ENCODE measurements at regions not wholly inside any gene's neighbourhood (a gene's known extent, or its start where the extent isn't known, plus 50 kb on each side); places are given as distances from the start of the nearest gene placed in this dataset.
"Not testable (repeated sequence)": the region's sequence is repeated elsewhere in the genome, so short reads cannot be mapped to it uniquely, and the experiment has no call there.

GRCh38 chr4:112808001-112808400 lies 171.1 kb downstream of the LARP7 start:
- Mint-ChIP-seq H3K4me3 (no peak overlapping the region), H3K27ac (no peak overlapping the region), H3K9me3 (no peaks in the 10 kb centered on the region), H3K27me3 (peaks cover 7% of the 10 kb centered on the region), H3K4me1 (ENCODE audit: low read depth) (no peaks in the 10 kb centered on the region), H3K36me3 (ENCODE audit: low read depth) (no peaks in the 10 kb centered on the region)

GRCh38 chr4:112813790-112814189 lies 176.8 kb downstream of the LARP7 start:
- H3K36me3 Mint-ChIP-seq (ENCODE audit: low read depth), result no peaks in the 10 kb centered on the region
- H3K4me3 Mint-ChIP-seq, result no peak overlapping the region
- peaks cover 4% of the 10 kb centered on the region for H3K9me3 Mint-ChIP-seq
- H3K27ac Mint-ChIP-seq, result no peak overlapping the region
- peaks cover 29% of the 10 kb centered on the region for H3K27me3 Mint-ChIP-seq
- H3K4me1 Mint-ChIP-seq (ENCODE audit: low read depth), result peaks cover 21% of the 10 kb centered on the region

GRCh38 chr4:112817933-112818593 lies 181.1 kb downstream of the LARP7 start:
- Mint-ChIP-seq H3K27ac (peak overlapping the region; percentile 89), H3K27me3 (peaks cover 43% of the 10 kb centered on the region), H3K9me3 (peaks cover 4% of the 10 kb centered on the region), H3K36me3 (ENCODE audit: low read depth) (no peaks in the 10 kb centered on the region), H3K4me1 (ENCODE audit: low read depth) (peaks cover 25% of the 10 kb centered on the region), H3K4me3 (peak overlapping the region; percentile 81)

GRCh38 chr4:112818594-112818965 lies 181.6 kb downstream of the LARP7 start:
- H3K27me3 Mint-ChIP-seq, result peaks cover 43% of the 10 kb centered on the region
- peaks cover 23% of the 10 kb centered on the region for H3K4me1 Mint-ChIP-seq (ENCODE audit: low read depth)
- no peaks in the 10 kb centered on the region for H3K36me3 Mint-ChIP-seq (ENCODE audit: low read depth)
- peak overlapping the region; percentile 81 for H3K4me3 Mint-ChIP-seq
- peak overlapping the region; percentile 89 for H3K27ac Mint-ChIP-seq
- H3K9me3 Mint-ChIP-seq, result peaks cover 4% of the 10 kb centered on the region

GRCh38 chr4:112819729-112820128 lies 182.8 kb downstream of the LARP7 start:
- H3K4me1 Mint-ChIP-seq (ENCODE audit: low read depth), result peaks cover 17% of the 10 kb centered on the region
- H3K9me3 Mint-ChIP-seq, result no peaks in the 10 kb centered on the region
- H3K4me3 Mint-ChIP-seq, result no peak overlapping the region
- peaks cover 40% of the 10 kb centered on the region for H3K27me3 Mint-ChIP-seq
- no peaks in the 10 kb centered on the region for H3K36me3 Mint-ChIP-seq (ENCODE audit: low read depth)
- no peak overlapping the region for H3K27ac Mint-ChIP-seq

- Mint-ChIP-seq H3K36me3 (ENCODE audit: low read depth) (no peaks in the 10 kb centered on the region), H3K27ac (no peak overlapping the region), H3K4me3 (no peak overlapping the region), H3K4me1 (ENCODE audit: low read depth) (peaks cover 10% of the 10 kb centered on the region), H3K27me3 (peaks cover 25% of the 10 kb centered on the region), H3K9me3 (no peaks in the 10 kb centered on the region)
Observed at GRCh38 chr4:112823156-112823555, 186.2 kb downstream of the LARP7 start.

- Mint-ChIP-seq H3K27ac (no peak overlapping the region), H3K36me3 (ENCODE audit: low read depth) (no peaks in the 10 kb centered on the region), H3K27me3 (peaks cover 20% of the 10 kb centered on the region), H3K4me3 (no peak overlapping the region), H3K4me1 (ENCODE audit: low read depth) (peaks cover 6% of the 10 kb centered on the region), H3K9me3 (no peaks in the 10 kb centered on the region)
Observed at GRCh38 chr4:112823606-112824005, 186.7 kb downstream of the LARP7 start.

GRCh38 chr4:112830753-112831386 lies 193.9 kb downstream of the LARP7 start:
- H3K36me3 Mint-ChIP-seq (ENCODE audit: low read depth), result no peaks in the 10 kb centered on the region
- peaks cover 7% of the 10 kb centered on the region for H3K9me3 Mint-ChIP-seq
- H3K27me3 Mint-ChIP-seq, result no peaks in the 10 kb centered on the region
- no peak overlapping the region for H3K27ac Mint-ChIP-seq
- H3K4me3 Mint-ChIP-seq, result no peak overlapping the region
- no peaks in the 10 kb centered on the region for H3K4me1 Mint-ChIP-seq (ENCODE audit: low read depth)

GRCh38 chr4:112832493-112832892 lies 195.6 kb downstream of the LARP7 start:
- H3K36me3 Mint-ChIP-seq (ENCODE audit: low read depth), result no peaks in the 10 kb centered on the region
- no peak overlapping the region for H3K4me3 Mint-ChIP-seq
- H3K27ac Mint-ChIP-seq, result no peak overlapping the region
- no peaks in the 10 kb centered on the region for H3K27me3 Mint-ChIP-seq
- H3K9me3 Mint-ChIP-seq, result peaks cover 7% of the 10 kb centered on the region
- H3K4me1 Mint-ChIP-seq (ENCODE audit: low read depth), result no peaks in the 10 kb centered on the region

GRCh38 chr4:112836895-112837294 lies 200.0 kb downstream of the LARP7 start:
- no peaks in the 10 kb centered on the region for H3K27me3 Mint-ChIP-seq
- H3K36me3 Mint-ChIP-seq (ENCODE audit: low read depth), result no peaks in the 10 kb centered on the region
- H3K4me1 Mint-ChIP-seq (ENCODE audit: low read depth), result no peaks in the 10 kb centered on the region
- no peaks in the 10 kb centered on the region for H3K9me3 Mint-ChIP-seq
- H3K4me3 Mint-ChIP-seq, result no peak overlapping the region
- no peak overlapping the region for H3K27ac Mint-ChIP-seq

GRCh38 chr4:112838015-112838414 lies 201.1 kb downstream of the LARP7 start:
- not testable (repeated sequence) for H3K4me3 Mint-ChIP-seq; H3K27ac Mint-ChIP-seq; H3K36me3 Mint-ChIP-seq (ENCODE audit: low read depth); H3K4me1 Mint-ChIP-seq (ENCODE audit: low read depth); H3K9me3 Mint-ChIP-seq; H3K27me3 Mint-ChIP-seq

GRCh38 chr4:112840061-112840460 lies 203.1 kb downstream of the LARP7 start:
- Mint-ChIP-seq H3K9me3 (no peaks in the 10 kb centered on the region), H3K27ac (no peak overlapping the region), H3K36me3 (ENCODE audit: low read depth) (no peaks in the 10 kb centered on the region)

GRCh38 chr4:112840619-112841018 lies 203.7 kb downstream of the LARP7 start:
- no peaks in the 10 kb centered on the region for H3K36me3 Mint-ChIP-seq (ENCODE audit: low read depth)

More at GRCh38 chr4:112840061-112840460, 203.1 kb downstream of the LARP7 start:
- no peaks in the 10 kb centered on the region for H3K4me1 Mint-ChIP-seq (ENCODE audit: low read depth)
- H3K27me3 Mint-ChIP-seq, result peaks cover 5% of the 10 kb centered on the region
- no peak overlapping the region for H3K4me3 Mint-ChIP-seq

GRCh38 chr4:112842513-112842912 lies 205.6 kb downstream of the LARP7 start:
- Mint-ChIP-seq H3K4me3 (no peak overlapping the region), H3K27me3 (peaks cover 10% of the 10 kb centered on the region), H3K9me3 (no peaks in the 10 kb centered on the region), H3K36me3 (ENCODE audit: low read depth) (no peaks in the 10 kb centered on the region), H3K27ac (no peak overlapping the region), H3K4me1 (ENCODE audit: low read depth) (no peaks in the 10 kb centered on the region)

More at GRCh38 chr4:112840619-112841018, 203.7 kb downstream of the LARP7 start:
- Mint-ChIP-seq H3K9me3 (no peaks in the 10 kb centered on the region), H3K4me1 (ENCODE audit: low read depth) (no peaks in the 10 kb centered on the region), H3K27me3 (peaks cover 5% of the 10 kb centered on the region), H3K4me3 (no peak overlapping the region), H3K27ac (no peak overlapping the region)

GRCh38 chr4:112845386-112845785 lies 204.1 kb upstream of the ANK2 start:
- no peaks in the 10 kb centered on the region for H3K4me1 Mint-ChIP-seq (ENCODE audit: low read depth)
- H3K27ac Mint-ChIP-seq, result no peak overlapping the region
- no peaks in the 10 kb centered on the region for H3K9me3 Mint-ChIP-seq
- H3K36me3 Mint-ChIP-seq (ENCODE audit: low read depth), result no peaks in the 10 kb centered on the region
- no peak overlapping the region for H3K4me3 Mint-ChIP-seq
- H3K27me3 Mint-ChIP-seq, result peaks cover 10% of the 10 kb centered on the region

GRCh38 chr4:112847045-112847444 lies 202.4 kb upstream of the ANK2 start:
- no peak overlapping the region for H3K27ac Mint-ChIP-seq
- H3K4me1 Mint-ChIP-seq (ENCODE audit: low read depth), result no peaks in the 10 kb centered on the region
- H3K9me3 Mint-ChIP-seq, result peaks cover 4% of the 10 kb centered on the region
- no peak overlapping the region for H3K4me3 Mint-ChIP-seq
- peaks cover 10% of the 10 kb centered on the region for H3K27me3 Mint-ChIP-seq
- no peaks in the 10 kb centered on the region for H3K36me3 Mint-ChIP-seq (ENCODE audit: low read depth)

Data from stimulated activated naive CD8-positive, alpha-beta T cell treated with anti-CD3 and anti-CD28 coated beads, Interleukin-15, Interleukin-2, amounts not matched to agents 100 ng/mL and 50 ng/mL, for 24 hours (primary cell).